ENCODE measurements at regions not wholly inside any gene's neighbourhood (a gene's known extent, or its start where the extent isn't known, plus 50 kb on each side); places are given as distances from the start of the nearest gene placed in this dataset.
"Not testable (repeated sequence)": the region's sequence is repeated elsewhere in the genome, so short reads cannot be mapped to it uniquely, and the experiment has no call there.

DNA sequence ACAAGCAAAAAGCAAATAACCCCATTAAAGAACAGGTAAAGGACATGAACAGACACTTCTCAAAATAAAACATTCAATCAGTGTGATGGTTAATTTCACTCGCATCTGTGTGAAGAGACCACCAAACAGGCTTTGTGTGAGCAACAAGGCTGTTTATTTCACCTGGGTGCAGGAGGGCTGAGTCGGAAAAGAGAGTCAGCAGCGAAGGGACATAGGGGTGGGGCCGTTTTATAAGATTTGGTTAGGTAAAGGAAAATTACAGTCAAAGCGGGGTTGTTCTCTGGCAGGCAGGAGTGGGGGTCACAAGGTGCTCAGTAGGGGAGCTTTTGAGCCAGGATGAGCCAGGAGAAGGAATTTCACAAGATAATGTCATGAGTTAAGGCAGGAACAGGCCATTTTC lies 429.5 kb upstream of the ZNF804A start:
- TF ChIP-seq, protein P1, sequence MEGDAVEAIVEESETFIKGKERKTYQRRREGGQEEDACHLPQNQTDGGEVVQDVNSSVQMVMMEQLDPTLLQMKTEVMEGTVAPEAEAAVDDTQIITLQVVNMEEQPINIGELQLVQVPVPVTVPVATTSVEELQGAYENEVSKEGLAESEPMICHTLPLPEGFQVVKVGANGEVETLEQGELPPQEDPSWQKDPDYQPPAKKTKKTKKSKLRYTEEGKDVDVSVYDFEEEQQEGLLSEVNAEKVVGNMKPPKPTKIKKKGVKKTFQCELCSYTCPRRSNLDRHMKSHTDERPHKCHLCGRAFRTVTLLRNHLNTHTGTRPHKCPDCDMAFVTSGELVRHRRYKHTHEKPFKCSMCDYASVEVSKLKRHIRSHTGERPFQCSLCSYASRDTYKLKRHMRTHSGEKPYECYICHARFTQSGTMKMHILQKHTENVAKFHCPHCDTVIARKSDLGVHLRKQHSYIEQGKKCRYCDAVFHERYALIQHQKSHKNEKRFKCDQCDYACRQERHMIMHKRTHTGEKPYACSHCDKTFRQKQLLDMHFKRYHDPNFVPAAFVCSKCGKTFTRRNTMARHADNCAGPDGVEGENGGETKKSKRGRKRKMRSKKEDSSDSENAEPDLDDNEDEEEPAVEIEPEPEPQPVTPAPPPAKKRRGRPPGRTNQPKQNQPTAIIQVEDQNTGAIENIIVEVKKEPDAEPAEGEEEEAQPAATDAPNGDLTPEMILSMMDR (IDR thresholded peaks at IDR 0.05): not testable (repeated sequence)
- TF ChIP-seq POLR2AphosphoS5 (IDR thresholded peaks at IDR 0.05; ENCODE audit: insufficient read depth in 1 of 2, low read depth in 1 of 2): not testable (repeated sequence)

Measured in vagina (tissue), 2 donors.